Astrocyte of the cerebellum (primary cell): ENCODE measurements at regions not wholly inside any gene's neighbourhood (a gene's known extent, or its start where the extent isn't known, plus 50 kb on each side); places are given as distances from the start of the nearest gene placed in this dataset.

Experiments used
- DNase-seq: peaks from one replicate; pipeline ENCODE4 v3.0.0-alpha.2; 2011; ENCODE audit warnings: low read depth
- H3K4me3 ChIP-seq: 2 replicates; pipeline ENCODE4 v1.5.1; 2011; ENCODE audit warnings: mild to moderate bottlenecking, low read depth, low read length, moderate library complexity
- CTCF ChIP-seq: IDR thresholded peaks from 2 replicates; pipeline ENCODE4 v1.5.1; 2012; ENCODE audit warnings: low read length, low read depth, moderate library complexity, mild to moderate bottlenecking; ENCODE audit errors: missing control alignments
- in situ Hi-C: cut with HindIII; loops from 2 replicates; pipeline ENCODE4 v1.10.0; 2017; ENCODE audit warnings: low sequenced_read_pairs

GRCh38 chr11:30729187-30729713 is 143.1 kb upstream of the MPPED2 start:
- no peak for DNase-seq

GRCh38 chr11:30725645-30726195 is 139.6 kb upstream of the MPPED2 start:
- no peak overlapping the region for H3K4me3 ChIP-seq
- TF ChIP-seq CTCF, result no peak
- DNase-seq, result no peak
- in situ Hi-C loops, result no loop called here

More at GRCh38 chr11:30729187-30729713, 143.1 kb upstream of the MPPED2 start:
- H3K4me3 ChIP-seq, result no peak overlapping the region
- in situ Hi-C loops, result no loop called here
- no peak for TF ChIP-seq CTCF

- DNase-seq, result no peak
- in situ Hi-C loops, result no loop called here
Measured at GRCh38 chr11:30724274-30724673, 138.1 kb upstream of the MPPED2 start.

GRCh38 chr11:30719371-30719770 is 133.2 kb upstream of the MPPED2 start:
- in situ Hi-C loops, result no loop called here
- no peak overlapping the region for H3K4me3 ChIP-seq
- no peak for TF ChIP-seq CTCF
- no peak for DNase-seq

More at GRCh38 chr11:30724274-30724673, 138.1 kb upstream of the MPPED2 start:
- no peak overlapping the region for H3K4me3 ChIP-seq
- no peak for TF ChIP-seq CTCF

- no peak overlapping the region for H3K4me3 ChIP-seq
- DNase-seq, result no peak
- in situ Hi-C loops, result no loop called here
- no peak for TF ChIP-seq CTCF
Measured at GRCh38 chr11:30717641-30718040, 131.5 kb upstream of the MPPED2 start.

- in situ Hi-C loops, result no loop called here
- no peak for TF ChIP-seq CTCF
- no peak for DNase-seq
- H3K4me3 ChIP-seq, result no peak overlapping the region
Measured at GRCh38 chr11:30717009-30717408, 130.9 kb upstream of the MPPED2 start.
